H1 (cell line): ENCODE measurements at regions not wholly inside any gene's neighbourhood (a gene's known extent, or its start where the extent isn't known, plus 50 kb on each side); places are given as distances from the start of the nearest gene placed in this dataset.

Source experiments
- CBX5 ChIP-seq: fragments of 300-800, 300-1000 bp; sonication (generic); IDR thresholded peaks from 2 replicates; pipeline ENCODE4 v1.7.1; 2016; ENCODE audit warnings: antibody characterized with exemption, low read length, low read depth
- CHD1 ChIP-seq: IDR thresholded peaks from 2 replicates; pipeline ENCODE4 v1.6.1; 2012; ENCODE audit warnings: low read depth, low read length, improper control_type of control experiment
- EZH2 ChIP-seq: fragments of 200-600 bp; sonication (generic); IDR thresholded peaks from 2 replicates; pipeline ENCODE4 v1.7.1; 2012; ENCODE audit warnings: low read depth, mild to moderate bottlenecking, moderate library complexity, low read length, inconsistent platforms; ENCODE audit not compliant: severe bottlenecking
- KDM1A ChIP-seq: fragments of 200-600, 300-600 bp; sonication (generic); IDR thresholded peaks from 2 replicates; pipeline ENCODE4 v1.7.1; 2016; ENCODE audit warnings: mild to moderate bottlenecking, low read length, borderline replicate concordance
- POLR2AphosphoS5 ChIP-seq: IDR thresholded peaks from 2 replicates; pipeline ENCODE4 v1.6.1; 2011; ENCODE audit warnings: low read depth, low read length
- SIRT6 ChIP-seq: IDR thresholded peaks from one replicate; pipeline ENCODE4 v1.7.1; 2012; ENCODE audit warnings: low read length, inconsistent platforms
- TBP ChIP-seq: IDR thresholded peaks from 2 replicates; pipeline ENCODE4 v1.6.1; 2011; ENCODE audit warnings: low read depth, low read length, improper control_type of control experiment
- ZNF274 ChIP-seq: IDR thresholded peaks from 2 replicates; pipeline ENCODE4 v1.7.0; 2012; ENCODE audit warnings: low read length, borderline replicate concordance; ENCODE audit errors: extremely low read depth
- TF ChIP-seq, protein P1 (sequence below), 3 experiments: IDR thresholded peaks; 1 replicate in 2 of 3; 2 replicates in 1 of 3; pipeline versions ENCODE4 v1.5.1 to v1.6.1; 2011; ENCODE audit warnings: low read length in 3 of 3, mild to moderate bottlenecking in 3 of 3, inconsistent platforms in 2 of 3, low read depth in 1 of 3, moderate library complexity in 1 of 3; ENCODE audit not compliant: insufficient read depth in 1 of 3; ENCODE audit errors: control extremely low read depth in 1 of 3

DNA sequence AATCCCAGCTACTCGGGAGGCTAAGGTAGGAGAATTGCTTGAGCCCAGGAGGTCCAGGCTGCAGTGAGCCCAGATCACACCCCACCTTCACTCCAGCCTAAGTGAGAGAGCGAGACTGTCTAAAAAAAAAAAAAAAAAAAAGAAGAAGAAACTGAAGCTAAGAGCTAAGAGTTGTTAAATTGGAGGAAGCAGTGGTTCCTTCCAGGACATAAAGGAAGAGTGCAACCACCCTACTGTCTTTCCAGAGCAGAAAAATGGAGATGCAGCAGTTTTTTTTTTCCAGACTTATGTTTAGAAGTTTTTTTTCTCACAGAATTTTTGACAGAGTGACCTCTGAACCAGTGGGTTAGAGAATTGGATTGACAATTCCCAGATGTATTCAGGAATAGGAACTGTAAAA lies 88.7 kb downstream of the HLX start:
- TF ChIP-seq, protein P1, sequence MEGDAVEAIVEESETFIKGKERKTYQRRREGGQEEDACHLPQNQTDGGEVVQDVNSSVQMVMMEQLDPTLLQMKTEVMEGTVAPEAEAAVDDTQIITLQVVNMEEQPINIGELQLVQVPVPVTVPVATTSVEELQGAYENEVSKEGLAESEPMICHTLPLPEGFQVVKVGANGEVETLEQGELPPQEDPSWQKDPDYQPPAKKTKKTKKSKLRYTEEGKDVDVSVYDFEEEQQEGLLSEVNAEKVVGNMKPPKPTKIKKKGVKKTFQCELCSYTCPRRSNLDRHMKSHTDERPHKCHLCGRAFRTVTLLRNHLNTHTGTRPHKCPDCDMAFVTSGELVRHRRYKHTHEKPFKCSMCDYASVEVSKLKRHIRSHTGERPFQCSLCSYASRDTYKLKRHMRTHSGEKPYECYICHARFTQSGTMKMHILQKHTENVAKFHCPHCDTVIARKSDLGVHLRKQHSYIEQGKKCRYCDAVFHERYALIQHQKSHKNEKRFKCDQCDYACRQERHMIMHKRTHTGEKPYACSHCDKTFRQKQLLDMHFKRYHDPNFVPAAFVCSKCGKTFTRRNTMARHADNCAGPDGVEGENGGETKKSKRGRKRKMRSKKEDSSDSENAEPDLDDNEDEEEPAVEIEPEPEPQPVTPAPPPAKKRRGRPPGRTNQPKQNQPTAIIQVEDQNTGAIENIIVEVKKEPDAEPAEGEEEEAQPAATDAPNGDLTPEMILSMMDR (IDR thresholded peaks at IDR 0.05; ENCODE audit: control extremely low read depth in 1 of 3, insufficient read depth in 1 of 3, low read depth in 1 of 3, low read length in 3 of 3) = no peak
- TF ChIP-seq KDM1A (no peak), EZH2 (no peak), SIRT6 (no peak), CHD1 (no peak), ZNF274 (no peak), POLR2AphosphoS5 (no peak), TBP (no peak), CBX5 (no peak)
